K562 (cell line): ENCODE measurements at regions not wholly inside any gene's neighbourhood (a gene's known extent, or its start where the extent isn't known, plus 50 kb on each side); places are given as distances from the start of the nearest gene placed in this dataset.

Experiments
- ATAC-seq: fragments of 200-7000 bp; cut with Tn5 transposase; 3 replicates; pipeline ENCODE4 v1.9.1; 2020; ENCODE audit warnings: moderate library complexity
- BruUV-seq: library from RNA; stranded (reverse); fragments of 400-500 nt; replicated peaks from 2 replicates; lab custom pipeline; 2021; lab: Mats Ljungman, UMichigan
- CTCF ChIA-PET: fragments of 300-600 bp; formaldehyde crosslinking; extraction: SDS; loops from one replicate; lab custom pipeline; 2021; ENCODE audit warnings: low intra/inter-chr PET ratio; lab: Yijun Ruan, JAX
- POLR2A ChIA-PET: fragments of 300-600, 350-650 bp; sonication (Branson Sonifier 250); formaldehyde crosslinking; extraction: SDS; loops from one replicate; lab custom pipeline; 2021; ENCODE audit warnings: antibody characterized with exemption, inconsistent platforms; lab: Yijun Ruan, JAX
- DNase-seq, 4 experiments: peaks; one replicate each; pipeline versions ENCODE4 v3.0.0 to v3.0.0-alpha.2; 2011 to 2018; ENCODE audit warnings: low spot score in 3 of 4, mixed read lengths in 3 of 4; ENCODE audit errors: extremely low read depth in 1 of 4
- FAIRE-seq: peaks from 2 replicates; lab custom pipeline; 2011; peaks lifted over from hg19 to GRCh38; lab: Jason Lieb, UNC
- H2AFZ ChIP-seq: 2 replicates; pipeline ENCODE4 v1.6.0; 2011; ENCODE audit warnings: low read depth, low read length, control low read depth, inconsistent platforms
- H3K27ac ChIP-seq: fragments of 200-600 bp; 3 replicates; pipeline ENCODE4 v1.8.0; 2011; ENCODE audit warnings: low read depth, mild to moderate bottlenecking, control low read depth, inconsistent platforms, low read length, moderate library complexity, mixed read lengths; ENCODE audit errors: extremely low read depth
- H3K27me3 ChIP-seq, 2 experiments: fragments of 300-600 bp in 1 of 2; 2 replicates in 1 of 2; 3 replicates in 1 of 2; pipeline versions ENCODE4 v1.6.0 to v1.8.0; 2011; ENCODE audit warnings: inconsistent platforms in 2 of 2, low read length in 2 of 2, mild to moderate bottlenecking in 1 of 2, mixed read lengths in 1 of 2, moderate library complexity in 1 of 2; ENCODE audit not compliant: control insufficient read depth in 2 of 2, insufficient read depth in 2 of 2
- H3K36me3 ChIP-seq: fragments of 300-600 bp; 3 replicates; pipeline ENCODE4 v1.8.0; 2011; ENCODE audit warnings: mild to moderate bottlenecking, low read length, inconsistent platforms; ENCODE audit not compliant: control insufficient read depth, insufficient read depth
- H3K4me1 ChIP-seq, 2 experiments: fragments of 200-600 bp in 1 of 2; replicated peaks in 1 of 2; 2 replicates in 1 of 2; 3 replicates in 1 of 2; pipeline versions ENCODE4 v1.5.1 to v1.8.0; 2011; ENCODE audit warnings: inconsistent platforms in 2 of 2, low read length in 2 of 2, mild to moderate bottlenecking in 1 of 2, mixed read lengths in 1 of 2, moderate library complexity in 1 of 2; ENCODE audit not compliant: control insufficient read depth in 2 of 2, insufficient read depth in 2 of 2
- H3K4me2 ChIP-seq: 2 replicates; pipeline ENCODE4 v1.6.1; 2011; ENCODE audit warnings: low read length, control low read depth, inconsistent platforms, mixed read lengths; ENCODE audit not compliant: insufficient read depth
- H3K4me3 ChIP-seq: fragments of 200-600 bp; sonication (generic), shearing (Covaris generic); 2 replicates; pipeline ENCODE4 v1.5.1; 2016; ENCODE audit warnings: control low read depth, inconsistent platforms
- H3K79me2 ChIP-seq: fragments of 200-600 bp; 3 replicates; pipeline ENCODE4 v1.8.0; 2011; ENCODE audit warnings: low read length, inconsistent platforms; ENCODE audit not compliant: control insufficient read depth, insufficient read depth
- H3K9ac ChIP-seq, 2 experiments: 2 replicates each; pipeline versions ENCODE4 v1.6.0 to v1.6.1; 2011; ENCODE audit warnings: low read depth in 2 of 2, low read length in 2 of 2, control low read depth in 1 of 2, inconsistent platforms in 1 of 2, mild to moderate bottlenecking in 1 of 2, mixed read lengths in 1 of 2; ENCODE audit not compliant: insufficient read depth in 1 of 2
- H3K9me1 ChIP-seq: one replicate; pipeline ENCODE4 v1.6.0; 2011; ENCODE audit warnings: inconsistent platforms, mild to moderate bottlenecking, low read length, moderate library complexity; ENCODE audit not compliant: control insufficient read depth, insufficient read depth
- H3K9me3 ChIP-seq: replicated peaks from 2 replicates; pipeline ENCODE4 v1.5.1; 2011; ENCODE audit warnings: low read depth, low read length, inconsistent platforms; ENCODE audit not compliant: control insufficient read depth, insufficient read depth
- H4K20me1 ChIP-seq: replicated peaks from 2 replicates; pipeline ENCODE4 v1.6.1; 2011; ENCODE audit warnings: low read length, inconsistent platforms, mixed read lengths; ENCODE audit not compliant: control insufficient read depth, insufficient read depth
- CBFA2T3 ChIP-seq: fragments of 450-650 bp; IDR thresholded peaks from 2 replicates; pipeline ENCODE4 v1.6.1; 2017
- ELK3 ChIP-seq: fragments of 450-650 bp; formaldehyde crosslinking; IDR thresholded peaks from 2 replicates; pipeline ENCODE4 v1.4.0; 2020; ENCODE audit warnings: mild to moderate bottlenecking
- FOXJ3 ChIP-seq: sonication (generic); formaldehyde crosslinking; IDR thresholded peaks from 2 replicates; pipeline ENCODE4 v1.4.0; 2020; ENCODE audit warnings: mild to moderate bottlenecking, missing genetic modification reagents
- GABPB1 ChIP-seq: sonication (generic); formaldehyde crosslinking; IDR thresholded peaks from 2 replicates; pipeline ENCODE4 v1.8.0; 2022; ENCODE audit warnings: mild to moderate bottlenecking, missing genetic modification reagents
- HNRNPUL1 ChIP-seq: fragments of 200-400 bp; formaldehyde crosslinking; IDR thresholded peaks from 2 replicates; pipeline ENCODE4 v1.6.1; 2017; ENCODE audit warnings: low read length
- ILF3 ChIP-seq: fragments of 450-650 bp; IDR thresholded peaks from 2 replicates; pipeline ENCODE4 v1.6.1; 2018; ENCODE audit warnings: antibody characterized with exemption, mild to moderate bottlenecking, moderate library complexity, borderline replicate concordance
- KAT8 ChIP-seq: fragments of 450-650 bp; IDR thresholded peaks from 2 replicates; pipeline ENCODE4 v1.6.1; 2016; ENCODE audit warnings: low read depth, mild to moderate bottlenecking
- KDM4B ChIP-seq, 2 experiments: fragments of 450-650 bp in 1 of 2; sonication (generic) in 1 of 2; IDR thresholded peaks; 2 replicates each; pipeline ENCODE4 v1.6.1; 2016 to 2017; ENCODE audit warnings: borderline replicate concordance in 2 of 2, antibody characterized with exemption in 1 of 2, low read depth in 1 of 2, mild to moderate bottlenecking in 1 of 2
- KHSRP ChIP-seq: fragments of 450-650 bp; IDR thresholded peaks from 2 replicates; pipeline ENCODE4 v1.6.1; 2017
- MYNN ChIP-seq, 2 experiments: sonication (generic); formaldehyde crosslinking in 1 of 2; IDR thresholded peaks; 2 replicates each; pipeline versions ENCODE4 v1.5.0 to v1.6.1; 2016 to 2020; ENCODE audit warnings: antibody characterized with exemption in 1 of 2, missing genetic modification reagents in 1 of 2
- POU5F1 ChIP-seq: fragments of 150-350 bp; IDR thresholded peaks from 2 replicates; pipeline ENCODE4 v1.6.1; 2014; ENCODE audit warnings: borderline replicate concordance, low read length, low read depth, mild to moderate bottlenecking; ENCODE audit not compliant: partially characterized antibody
- SNRNP70 ChIP-seq: fragments of 200-400 bp; formaldehyde crosslinking; optimal IDR thresholded peaks from 2 replicates; pipeline ENCODE3; 2017; ENCODE audit warnings: low read depth, low read length
- WGBS: fragments of 100-300 bp; shearing (Covaris generic); methylation state at CpG from one replicate; pipeline ENCODE4 v1.1.6; 2016; ENCODE audit warnings: low coverage, mixed read lengths; ENCODE audit not compliant: insufficient coverage; ENCODE audit errors: missing lambda C conversion rate; 5-methylcytosine and 5-hydroxymethylcytosine counted together
- in situ Hi-C: fragments of 300-500 bp; cut with MboI; formaldehyde crosslinking; loops from 4 replicates; pipeline ENCODE4 v1.15.0; 2018; ENCODE audit warnings: inconsistent platforms, mixed read lengths
- intact Hi-C: fragments of 100-400 bp; cut with micrococcal nuclease; formaldehyde crosslinking; loops from 2 replicates; pipeline ENCODE4 v1.14.2; 2022

DNA sequence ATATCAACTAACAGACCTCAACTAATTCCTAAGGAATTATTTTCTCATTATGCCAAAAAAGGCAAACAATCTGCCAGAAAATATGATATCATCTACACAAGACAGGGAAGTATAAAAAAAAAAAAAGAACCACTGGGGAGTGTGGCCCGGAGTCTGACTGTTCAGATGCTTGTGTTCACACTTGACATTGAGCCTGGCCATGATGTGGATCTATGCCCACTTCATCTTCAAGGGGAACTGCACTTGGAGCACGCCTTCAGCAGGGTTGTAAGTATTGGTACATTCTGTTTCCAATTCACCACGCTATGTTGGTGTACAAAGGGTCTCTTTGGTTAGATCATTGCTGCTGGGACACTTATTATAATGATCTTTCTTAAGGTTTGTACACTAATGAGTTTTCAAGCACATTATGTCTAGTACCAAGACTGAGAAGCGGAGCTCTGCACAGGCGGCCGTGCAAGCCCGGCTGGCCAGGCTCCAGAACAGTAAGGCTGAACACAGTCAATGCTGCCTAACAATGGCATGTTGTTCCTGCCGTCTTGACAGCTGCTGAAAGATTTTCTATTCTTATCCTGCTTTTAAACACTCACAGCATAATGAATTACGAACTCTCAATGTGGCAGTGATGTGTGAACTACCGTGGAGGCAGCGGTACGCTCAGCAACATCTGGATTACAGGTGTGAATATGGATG lies 788.4 kb upstream of the SOX11 start:
- FAIRE-seq (no peak), DNase-seq (no peak)
- CTCF ChIA-PET: no interaction called here
- H3K9ac ChIP-seq: no peak overlapping the region
- no peaks in the 10 kb centered on the region for H3K9me1 ChIP-seq
- in situ Hi-C loops (no loop called here), intact Hi-C loops (loop anchor here (2.0 kb wide), 1 partner anchor 203 kb away; no protein-coding TSS in a partner anchor)
- H3K79me2 ChIP-seq: no peaks in the 10 kb centered on the region
- H2AFZ ChIP-seq: no peak overlapping the region
- no peaks in the 10 kb centered on the region for H3K4me1 ChIP-seq
- 0% methylated on average over 12 of the region's 12 CpGs for WGBS
- H3K4me2 ChIP-seq: no peak overlapping the region
- H3K4me3 ChIP-seq: no peak overlapping the region
- POLR2A ChIA-PET: no interaction called here
- BruUV-seq: no TSS peak
- TF ChIP-seq HNRNPUL1 (no peak), ELK3 (CRISPR knock-in tag) (no peak)
- TF ChIP-seq, all 486 proteins: peak for 0
- Histone ChIP-seq H3K27ac (no peak overlapping the region), H3K36me3 (no peaks in the 10 kb centered on the region), H4K20me1 (no peaks in the 10 kb centered on the region), H3K27me3 (no peaks in the 10 kb centered on the region), H3K9me3 (no peaks in the 10 kb centered on the region)
- ATAC-seq: no peak

DNA sequence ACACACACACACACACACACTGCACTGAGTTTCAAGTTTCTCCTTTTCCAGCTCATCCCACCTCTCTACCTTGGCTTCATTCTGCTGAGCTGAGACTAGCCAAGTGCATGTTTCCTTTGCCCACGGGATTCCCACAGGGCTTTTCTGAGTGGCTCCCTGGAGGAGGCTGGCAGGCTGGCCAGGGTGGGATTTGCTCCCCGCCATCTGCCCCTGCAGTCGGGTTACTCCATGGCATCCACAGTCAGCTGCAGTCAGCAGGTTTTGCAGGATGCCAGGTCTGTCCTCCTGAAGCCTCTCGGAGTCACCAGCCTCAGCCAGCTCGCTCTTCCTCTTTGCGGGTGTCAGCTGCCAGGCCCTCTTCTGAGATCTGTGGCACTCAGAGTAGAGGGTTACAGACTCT lies 783.7 kb upstream of the SOX11 start:
- no peak for DNase-seq
- Histone ChIP-seq H4K20me1 (no peaks in the 10 kb centered on the region), H3K9me3 (no peaks in the 10 kb centered on the region), H3K79me2 (no peaks in the 10 kb centered on the region), H3K27me3 (no peaks in the 10 kb centered on the region), H3K4me2 (no peak overlapping the region), H2AFZ (no peak overlapping the region), H3K4me1 (no peaks in the 10 kb centered on the region), H3K36me3 (no peaks in the 10 kb centered on the region), H3K27ac (no peak overlapping the region), H3K9me1 (no peaks in the 10 kb centered on the region), H3K4me3 (no peak overlapping the region), H3K9ac (no peak overlapping the region)
- POLR2A ChIA-PET: no interaction called here
- no TSS peak for BruUV-seq
- FAIRE-seq: no peak
- ATAC-seq: no peak
- TF ChIP-seq KAT8 (no peak), SNRNP70 (no peak), ILF3 (no peak), KHSRP (no peak), CBFA2T3 (no peak), HNRNPUL1 (no peak), MYNN (IDR thresholded peaks at IDR 0.05) (no peak), MYNN (CRISPR knock-in tag; IDR thresholded peaks at IDR 0.05) (no peak), GABPB1 (no peak), POU5F1 (no peak), FOXJ3 (CRISPR knock-in tag) (no peak), KDM4B (IDR thresholded peaks at IDR 0.05; ENCODE audit: borderline replicate concordance in 2 of 2, low read depth in 1 of 2) (no peak)
- in situ Hi-C loops (no loop called here), intact Hi-C loops (no loop called here)
- CTCF ChIA-PET: no interaction called here
- WGBS: 0% methylated on average over 6 of the region's 6 CpGs
